ENCODE measurements at regions not wholly inside any gene's neighbourhood (a gene's known extent, or its start where the extent isn't known, plus 50 kb on each side); places are given as distances from the start of the nearest gene placed in this dataset.
A peak's percentile ranks its signal among the peaks of the same experiment; 100 is the strongest.

DNA sequence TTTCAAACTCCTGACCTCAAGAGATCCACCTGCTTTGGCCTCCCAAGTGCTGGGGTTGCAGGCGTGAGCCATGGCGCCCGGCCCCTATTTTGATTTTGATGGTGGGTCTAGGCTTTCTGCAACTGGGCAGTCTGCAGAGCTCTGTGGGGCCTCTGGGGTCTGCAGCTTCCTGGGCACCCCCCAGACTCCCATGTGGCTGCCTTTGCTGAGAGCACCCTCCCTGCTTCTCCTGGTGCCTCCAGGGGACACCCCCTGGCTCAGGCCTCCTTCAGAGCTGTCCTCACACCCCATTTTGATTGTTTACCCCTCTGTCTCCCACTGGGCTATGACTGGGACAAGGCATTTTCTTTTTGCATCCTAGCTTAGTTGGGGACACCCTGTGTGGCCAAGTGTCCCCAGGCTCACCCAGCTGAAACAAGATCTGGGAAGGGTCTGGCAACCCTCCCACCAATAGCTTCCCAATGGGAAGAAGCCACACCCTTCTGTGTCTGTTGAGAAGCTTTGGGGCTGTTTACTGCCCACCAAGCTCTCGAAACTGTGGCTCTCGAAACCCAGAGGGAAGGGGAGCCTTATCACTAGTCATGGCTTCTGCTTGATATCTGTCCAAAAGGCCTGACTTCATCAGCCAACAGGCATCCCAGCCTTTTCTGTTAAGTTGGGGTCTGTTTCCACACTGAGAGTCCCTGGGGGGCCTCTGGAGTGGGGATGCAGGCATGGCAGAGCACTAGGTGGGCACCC, 204.4 kb upstream of the IER5L start:
- TF ChIP-seq, protein P1, sequence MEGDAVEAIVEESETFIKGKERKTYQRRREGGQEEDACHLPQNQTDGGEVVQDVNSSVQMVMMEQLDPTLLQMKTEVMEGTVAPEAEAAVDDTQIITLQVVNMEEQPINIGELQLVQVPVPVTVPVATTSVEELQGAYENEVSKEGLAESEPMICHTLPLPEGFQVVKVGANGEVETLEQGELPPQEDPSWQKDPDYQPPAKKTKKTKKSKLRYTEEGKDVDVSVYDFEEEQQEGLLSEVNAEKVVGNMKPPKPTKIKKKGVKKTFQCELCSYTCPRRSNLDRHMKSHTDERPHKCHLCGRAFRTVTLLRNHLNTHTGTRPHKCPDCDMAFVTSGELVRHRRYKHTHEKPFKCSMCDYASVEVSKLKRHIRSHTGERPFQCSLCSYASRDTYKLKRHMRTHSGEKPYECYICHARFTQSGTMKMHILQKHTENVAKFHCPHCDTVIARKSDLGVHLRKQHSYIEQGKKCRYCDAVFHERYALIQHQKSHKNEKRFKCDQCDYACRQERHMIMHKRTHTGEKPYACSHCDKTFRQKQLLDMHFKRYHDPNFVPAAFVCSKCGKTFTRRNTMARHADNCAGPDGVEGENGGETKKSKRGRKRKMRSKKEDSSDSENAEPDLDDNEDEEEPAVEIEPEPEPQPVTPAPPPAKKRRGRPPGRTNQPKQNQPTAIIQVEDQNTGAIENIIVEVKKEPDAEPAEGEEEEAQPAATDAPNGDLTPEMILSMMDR (IDR thresholded peaks at IDR 0.05) = no peak
- no peak for TF ChIP-seq EP300 (IDR thresholded peaks at IDR 0.05)
- peak in 1 of 2 donors; percentile 41 for TF ChIP-seq POLR2AphosphoS5 (IDR thresholded peaks at IDR 0.05)
- TF ChIP-seq POLR2A (IDR thresholded peaks at IDR 0.05; ENCODE audit: low read depth) = no peak

Measured in esophagus muscularis mucosa (tissue), 4 donors.